Gastroesophageal sphincter (tissue), 4 donors: ENCODE measurements at regions not wholly inside any gene's neighbourhood (a gene's known extent, or its start where the extent isn't known, plus 50 kb on each side); places are given as distances from the start of the nearest gene placed in this dataset.
"Not testable (repeated sequence)": the region's sequence is repeated elsewhere in the genome, so short reads cannot be mapped to it uniquely, and the experiment has no call there.

ENCODE experiments used
- ATAC-seq: fragments of 150-250 bp; one replicate; pipeline ENCODE4 v1.9.1; 2016; ENCODE audit warnings: mild to moderate bottlenecking, moderate library complexity
- H3K27ac ChIP-seq, 4 donors: fragments of 200-600 bp; sonication (generic) in 3 of 4; 1 replicate in 3 of 4; 2 replicates in 1 of 4; pipeline ENCODE4 v1.5.1; 2016 to 2019
- H3K27me3 ChIP-seq: fragments of 200-600 bp; sonication (generic); one replicate; pipeline ENCODE4 v1.5.1; 2019
- H3K36me3 ChIP-seq, 2 donors: fragments of 200-600 bp; sonication (generic); one replicate each; pipeline ENCODE4 v1.5.1; 2019; ENCODE audit warnings: control low read depth in 1 of 2
- H3K4me1 ChIP-seq, 3 donors: fragments of 200-600 bp; sonication (generic); 1 replicate in 2 of 3; 2 replicates in 1 of 3; pipeline ENCODE4 v1.5.1; 2016 to 2019; ENCODE audit warnings: control low read depth in 2 of 3
- H3K4me3 ChIP-seq, 2 donors: fragments of 200-600 bp; sonication (generic); one replicate each; pipeline ENCODE4 v1.5.1; 2019; ENCODE audit warnings: mild to moderate bottlenecking in 1 of 2, moderate library complexity in 1 of 2
- H3K9me3 ChIP-seq, 3 donors: fragments of 200-600 bp; sonication (generic); one replicate each; pipeline ENCODE4 v1.5.1; 2017 to 2019; ENCODE audit warnings: control low read depth in 2 of 3
- EP300 ChIP-seq: sonication (generic); formaldehyde crosslinking; IDR thresholded peaks from one replicate; pipeline ENCODE4 v1.6.1; 2017; ENCODE audit warnings: antibody characterized with exemption, mild to moderate bottlenecking
- POLR2A ChIP-seq, 2 donors: fragments of 450-650 bp; IDR thresholded peaks; one replicate each; pipeline ENCODE4 v1.6.1; 2017; ENCODE audit warnings: antibody characterized with exemption in 2 of 2, mild to moderate bottlenecking in 2 of 2, moderate library complexity in 1 of 2
- POLR2AphosphoS5 ChIP-seq: sonication (generic); formaldehyde crosslinking; IDR thresholded peaks from one replicate; pipeline ENCODE4 v1.6.1; 2017; ENCODE audit warnings: antibody characterized with exemption
- WGBS, 2 donors: methylation state at CpG; one replicate each; pipeline ENCODE4 v1.1.5; 2018; ENCODE audit warnings: low coverage in 1 of 2; 5-methylcytosine and 5-hydroxymethylcytosine counted together
- TF ChIP-seq, protein P1 (sequence below), 4 experiments: fragments of 200-600 bp in 2 of 4; fragments of 450-650 bp in 2 of 4; sonication (generic) in 1 of 4; IDR thresholded peaks; one replicate each; pipeline ENCODE4 v1.5.1; 2017 to 2019; ENCODE audit warnings: antibody characterized with exemption in 4 of 4, mild to moderate bottlenecking in 2 of 4, moderate library complexity in 2 of 4

DNA sequence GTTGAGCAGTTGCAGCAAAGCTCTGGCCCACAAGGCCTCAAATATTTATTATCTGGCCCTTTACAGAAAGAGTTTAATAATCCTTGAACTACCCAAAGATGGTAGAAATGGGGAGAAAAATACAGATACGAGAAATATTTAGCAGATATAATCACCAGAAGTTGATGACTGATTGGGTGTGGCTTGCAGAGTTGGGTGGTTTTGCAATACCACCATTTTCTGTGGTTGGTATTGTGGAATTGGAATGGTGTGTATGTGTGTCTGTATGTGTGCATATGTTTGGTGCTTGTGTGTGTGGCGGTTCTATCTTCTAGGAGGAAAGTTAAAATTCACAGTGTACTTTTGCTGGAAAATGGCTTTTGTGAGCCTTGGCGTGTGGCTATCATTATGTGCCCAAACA lies 85.4 kb upstream of the MANSC4 start:
- Histone ChIP-seq H3K4me1 (no peaks in the 10 kb centered on the region), H3K4me3 (no peak overlapping the region), H3K27me3 (no peaks in the 10 kb centered on the region), H3K27ac (no peak overlapping the region), H3K36me3 (no peaks in the 10 kb centered on the region), H3K9me3 (no peaks in the 10 kb centered on the region)
- ATAC-seq = no peak
- TF ChIP-seq POLR2A (IDR thresholded peaks at IDR 0.05) (no peak), EP300 (no peak), POLR2AphosphoS5 (no peak)
- TF ChIP-seq, protein P1, sequence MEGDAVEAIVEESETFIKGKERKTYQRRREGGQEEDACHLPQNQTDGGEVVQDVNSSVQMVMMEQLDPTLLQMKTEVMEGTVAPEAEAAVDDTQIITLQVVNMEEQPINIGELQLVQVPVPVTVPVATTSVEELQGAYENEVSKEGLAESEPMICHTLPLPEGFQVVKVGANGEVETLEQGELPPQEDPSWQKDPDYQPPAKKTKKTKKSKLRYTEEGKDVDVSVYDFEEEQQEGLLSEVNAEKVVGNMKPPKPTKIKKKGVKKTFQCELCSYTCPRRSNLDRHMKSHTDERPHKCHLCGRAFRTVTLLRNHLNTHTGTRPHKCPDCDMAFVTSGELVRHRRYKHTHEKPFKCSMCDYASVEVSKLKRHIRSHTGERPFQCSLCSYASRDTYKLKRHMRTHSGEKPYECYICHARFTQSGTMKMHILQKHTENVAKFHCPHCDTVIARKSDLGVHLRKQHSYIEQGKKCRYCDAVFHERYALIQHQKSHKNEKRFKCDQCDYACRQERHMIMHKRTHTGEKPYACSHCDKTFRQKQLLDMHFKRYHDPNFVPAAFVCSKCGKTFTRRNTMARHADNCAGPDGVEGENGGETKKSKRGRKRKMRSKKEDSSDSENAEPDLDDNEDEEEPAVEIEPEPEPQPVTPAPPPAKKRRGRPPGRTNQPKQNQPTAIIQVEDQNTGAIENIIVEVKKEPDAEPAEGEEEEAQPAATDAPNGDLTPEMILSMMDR (IDR thresholded peaks at IDR 0.05) = no peak
- 66 to 88% methylated on average over 3 of the region's 3 CpGs for WGBS, 2 donors

DNA sequence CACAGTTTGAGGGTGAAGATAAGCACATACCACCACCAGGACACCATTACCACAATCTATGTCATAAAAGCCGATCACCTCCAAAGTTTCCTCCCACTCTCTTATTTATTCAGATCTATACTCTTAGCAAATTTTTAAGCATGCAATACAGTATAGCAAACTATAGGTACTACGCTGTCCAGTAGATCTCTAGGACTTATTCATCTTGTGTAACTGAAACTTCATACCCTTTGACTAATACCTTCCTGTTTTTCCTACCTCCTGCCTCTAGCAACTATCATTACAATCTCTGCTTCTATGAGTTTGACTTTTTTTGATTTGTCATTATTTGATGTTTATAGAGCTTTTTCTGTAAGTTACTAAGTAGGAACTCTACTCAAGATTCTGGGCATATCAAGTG lies 84.5 kb upstream of the MANSC4 start:
- no peaks in the 10 kb centered on the region for H3K4me1 ChIP-seq
- WGBS, 2 donors = 90% methylated on average over 2 of the region's 2 CpGs
- H3K27ac ChIP-seq = no peak overlapping the region
- no peaks in the 10 kb centered on the region for H3K9me3 ChIP-seq
- H3K4me3 ChIP-seq = no peak overlapping the region
- ATAC-seq = no peak
- H3K36me3 ChIP-seq = no peaks in the 10 kb centered on the region
- H3K27me3 ChIP-seq = no peaks in the 10 kb centered on the region
- TF ChIP-seq, protein P1 (IDR thresholded peaks at IDR 0.05) = no peak
- TF ChIP-seq POLR2AphosphoS5 (no peak), POLR2A (IDR thresholded peaks at IDR 0.05) (no peak), EP300 (no peak)

DNA sequence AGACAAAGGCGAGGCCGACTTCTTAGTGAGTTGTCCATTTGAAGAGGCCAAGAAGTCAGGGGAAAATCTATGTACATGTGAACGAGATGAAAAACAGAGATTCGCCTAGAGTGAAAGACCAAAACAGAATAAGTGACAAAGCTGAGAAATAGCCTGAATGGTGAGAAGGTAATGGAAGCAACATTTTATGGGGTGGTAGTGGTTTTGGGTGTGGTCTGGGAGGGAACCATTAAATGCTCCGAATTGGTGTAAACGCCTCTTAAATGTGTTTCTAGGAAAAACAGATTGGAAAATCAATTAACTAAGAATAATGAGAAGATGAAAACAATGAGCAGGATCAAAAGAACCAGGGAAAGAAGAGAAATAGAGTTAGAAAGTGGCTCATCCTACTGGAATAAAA lies 83.8 kb upstream of the MANSC4 start:
- 88 to 96% methylated on average over 5 to 6 of the region's 6 CpGs for WGBS, 2 donors

GRCh38 chr12:27861428-27862167 lies 81.6 kb upstream of the MANSC4 start:
- H3K4me3 ChIP-seq = no peak overlapping the region
- peak; percentile 82 for ATAC-seq
- TF ChIP-seq, protein P1 (IDR thresholded peaks at IDR 0.05) = no peak
- TF ChIP-seq POLR2A (IDR thresholded peaks at IDR 0.05) (no peak), POLR2AphosphoS5 (peak; percentile 72), EP300 (no peak)
- H3K27ac ChIP-seq = peak overlapping the region in 2 of 4 donors; percentile 17 to 32
- H3K27me3 ChIP-seq = no peaks in the 10 kb centered on the region
- H3K36me3 ChIP-seq = no peaks in the 10 kb centered on the region
- 51 to 58% methylated on average over 8 of the region's 8 CpGs for WGBS, 2 donors
- no peaks in the 10 kb centered on the region for H3K4me1 ChIP-seq
- peaks cover 0 to 5% (median 0%) of the 10 kb centered on the region in 3 donors for H3K9me3 ChIP-seq

More for the DNA sequence above, 83.8 kb upstream of the MANSC4 start:
- H3K4me1 ChIP-seq = no peaks in the 10 kb centered on the region
- no peaks in the 10 kb centered on the region for H3K36me3 ChIP-seq
- no peak overlapping the region for H3K27ac ChIP-seq
- no peak overlapping the region for H3K4me3 ChIP-seq
- TF ChIP-seq POLR2A (IDR thresholded peaks at IDR 0.05) (no peak), POLR2AphosphoS5 (no peak), EP300 (no peak)
- TF ChIP-seq, protein P1 (IDR thresholded peaks at IDR 0.05) = no peak
- no peaks in the 10 kb centered on the region for H3K27me3 ChIP-seq
- no peaks in the 10 kb centered on the region for H3K9me3 ChIP-seq
- ATAC-seq = no peak

DNA sequence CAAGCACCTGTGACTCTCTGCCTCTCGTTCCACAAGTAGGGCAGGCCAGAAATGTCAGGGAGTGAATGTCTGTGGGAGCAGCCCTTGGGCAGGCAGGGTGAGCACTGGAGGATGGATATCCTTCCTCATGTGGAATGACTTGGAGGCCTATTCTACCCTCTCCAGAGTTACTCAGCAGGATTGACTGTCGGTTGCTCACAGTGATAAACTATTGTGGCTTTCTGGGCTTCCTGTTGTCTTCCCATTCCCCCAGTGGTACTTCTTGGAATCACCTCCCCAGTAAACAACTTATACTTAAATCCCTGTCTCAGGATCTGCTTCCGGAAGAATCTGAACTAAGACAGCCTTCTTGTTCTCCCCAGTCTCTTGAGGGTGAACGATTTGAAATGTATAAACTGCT lies 79.6 kb upstream of the MANSC4 start:
- Histone ChIP-seq H3K9me3 (peaks cover 0 to 5% (median 0%) of the 10 kb centered on the region in 3 donors), H3K27ac (no peak overlapping the region), H3K4me3 (no peak overlapping the region), H3K4me1 (no peaks in the 10 kb centered on the region), H3K36me3 (no peaks in the 10 kb centered on the region), H3K27me3 (no peaks in the 10 kb centered on the region)
- ATAC-seq = no peak
- TF ChIP-seq EP300 (no peak), POLR2A (IDR thresholded peaks at IDR 0.05) (no peak), POLR2AphosphoS5 (no peak)
- TF ChIP-seq, protein P1 (IDR thresholded peaks at IDR 0.05) = no peak
- WGBS, 2 donors = 78 to 95% methylated on average over 1 to 4 of the region's 4 CpGs

- not testable (repeated sequence) for H3K4me3 ChIP-seq, H3K27ac ChIP-seq, H3K36me3 ChIP-seq, ATAC-seq, H3K9me3 ChIP-seq, H3K27me3 ChIP-seq, H3K4me1 ChIP-seq
Measured at GRCh38 chr12:27857006-27857405, 77.0 kb upstream of the MANSC4 start.
